ENCODE measurements at regions not wholly inside any gene's neighbourhood (a gene's known extent, or its start where the extent isn't known, plus 50 kb on each side); places are given as distances from the start of the nearest gene placed in this dataset.
"Not testable (repeated sequence)": the region's sequence is repeated elsewhere in the genome, so short reads cannot be mapped to it uniquely, and the experiment has no call there.

GRCh38 chr2:94576486-94576885 lies 294.7 kb upstream of the TEKT4 start:
- not testable (repeated sequence) for H3K4me3 ChIP-seq, H3K27ac ChIP-seq

DNA sequence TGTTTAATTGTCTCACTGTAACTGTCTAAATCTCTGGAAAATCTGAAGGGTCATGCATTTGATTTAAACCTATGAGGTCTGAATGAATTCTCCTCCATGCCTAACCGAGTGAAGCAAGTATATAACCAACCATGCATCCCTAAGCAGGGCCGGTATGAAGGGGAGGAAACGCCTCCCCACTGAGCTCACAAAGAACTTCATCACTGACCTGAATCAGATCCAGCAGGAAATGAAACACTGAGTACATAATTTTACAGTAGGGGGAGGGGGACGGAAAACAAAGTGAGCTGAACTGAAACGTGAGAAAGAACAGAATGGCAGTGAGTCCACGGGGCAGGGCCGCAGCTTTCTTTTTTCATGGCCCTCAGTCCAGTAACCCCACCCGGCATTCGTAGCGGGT lies 294.1 kb upstream of the TEKT4 start:
- not testable (repeated sequence) for H3K27ac ChIP-seq, H3K4me3 ChIP-seq

GRCh38 chr2:94579221-94579620 lies 292.0 kb upstream of the TEKT4 start:
- not testable (repeated sequence) for H3K27ac ChIP-seq, H3K4me3 ChIP-seq

DNA sequence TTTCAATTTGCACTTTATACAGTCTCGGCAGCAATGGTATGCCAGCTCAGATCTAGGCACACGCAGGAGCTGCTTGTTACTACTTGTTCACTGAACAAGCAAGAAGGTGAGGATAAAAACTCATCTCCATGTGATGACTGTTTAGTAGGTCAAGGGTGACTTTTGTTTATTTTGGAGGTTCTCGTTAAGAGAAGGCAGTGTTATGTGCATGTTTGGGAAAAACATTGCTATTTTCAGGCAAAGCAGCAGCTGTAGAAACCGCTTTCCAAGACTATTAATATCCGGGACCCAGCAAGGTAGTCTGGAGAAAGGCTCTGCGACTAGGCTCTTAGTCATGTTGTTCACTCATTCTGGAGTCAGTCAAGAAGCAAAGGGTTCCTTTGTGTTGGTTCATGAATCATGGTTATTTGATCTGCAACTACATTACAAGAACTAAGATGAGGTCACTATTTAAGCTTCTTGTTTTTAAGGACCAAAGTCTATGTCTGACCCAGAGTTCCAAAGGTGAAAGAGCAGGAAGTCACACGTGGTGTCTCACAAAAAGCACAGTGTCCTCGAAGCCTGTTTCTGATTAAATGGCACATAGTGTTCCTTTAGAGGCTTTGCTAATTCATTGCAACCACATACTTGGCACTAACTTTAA lies 288.0 kb upstream of the TEKT4 start:
- not testable (repeated sequence) for H3K27ac ChIP-seq, H3K4me3 ChIP-seq

DNA sequence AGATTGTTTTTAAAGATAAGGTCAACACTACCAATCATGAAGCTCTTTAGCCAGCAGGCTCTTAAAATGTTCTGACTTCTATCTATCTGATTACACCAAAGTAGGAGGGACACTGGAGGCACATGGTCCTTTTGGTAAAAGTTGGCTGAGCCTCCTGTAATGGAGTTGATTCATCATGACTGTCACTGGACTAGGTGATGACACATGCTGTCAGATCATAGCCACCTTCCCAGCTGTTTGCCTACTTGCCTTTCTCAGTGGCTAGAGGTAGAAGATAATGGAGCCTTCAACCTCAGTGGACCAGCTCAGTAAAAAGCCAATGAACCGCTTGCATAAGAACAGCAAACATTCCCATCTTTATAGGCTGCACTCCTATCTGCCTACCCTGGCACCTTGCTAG lies 286.7 kb upstream of the TEKT4 start:
- not testable (repeated sequence) for H3K27ac ChIP-seq, H3K4me3 ChIP-seq

GRCh38 chr2:94586032-94586982 lies 284.9 kb upstream of the TEKT4 start:
- not testable (repeated sequence) for H3K27ac ChIP-seq, H3K4me3 ChIP-seq

GRCh38 chr2:94587042-94587441 lies 284.2 kb upstream of the TEKT4 start:
- not testable (repeated sequence) for H3K27ac ChIP-seq, H3K4me3 ChIP-seq

DNA sequence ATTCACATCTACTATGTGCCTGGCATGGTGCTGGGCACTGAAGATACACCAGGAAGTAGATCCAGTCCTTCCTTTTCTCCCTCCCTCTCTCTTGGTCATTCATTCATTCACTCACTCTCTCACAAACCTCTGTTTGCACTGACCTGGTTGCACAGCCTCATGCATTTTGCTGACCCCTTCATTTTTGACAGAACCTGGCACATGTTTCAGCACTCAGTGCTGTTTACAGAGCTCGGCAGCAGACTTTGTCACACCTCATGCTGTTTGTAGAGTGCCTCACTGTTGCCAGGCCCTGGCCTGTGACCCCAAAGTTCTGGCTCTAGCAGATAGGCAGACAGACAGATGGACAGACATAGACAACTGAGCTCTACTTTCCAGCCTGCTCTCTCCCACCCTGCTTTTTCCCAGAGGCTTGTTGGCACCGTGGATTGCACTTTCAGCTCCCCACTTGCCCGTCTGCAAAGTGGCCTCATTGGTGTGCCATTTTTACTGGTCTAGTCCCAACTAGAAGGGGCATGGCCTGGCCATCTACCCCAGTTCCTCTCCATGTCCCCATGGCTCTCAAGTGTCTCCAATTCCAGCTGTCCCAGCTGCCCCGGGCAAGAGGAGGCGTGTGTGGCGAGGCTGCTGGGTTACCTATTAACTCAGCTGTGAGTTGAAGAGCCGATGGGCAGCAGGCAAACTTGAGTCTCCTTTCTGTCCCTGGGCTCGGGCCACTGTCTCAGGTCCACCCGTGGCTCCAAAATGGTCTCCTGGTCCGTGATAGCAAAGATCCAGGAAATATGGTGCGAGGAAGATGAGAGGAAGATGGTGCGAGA lies 277.0 kb upstream of the TEKT4 start:
- not testable (repeated sequence) for H3K4me3 ChIP-seq, H3K27ac ChIP-seq

DNA sequence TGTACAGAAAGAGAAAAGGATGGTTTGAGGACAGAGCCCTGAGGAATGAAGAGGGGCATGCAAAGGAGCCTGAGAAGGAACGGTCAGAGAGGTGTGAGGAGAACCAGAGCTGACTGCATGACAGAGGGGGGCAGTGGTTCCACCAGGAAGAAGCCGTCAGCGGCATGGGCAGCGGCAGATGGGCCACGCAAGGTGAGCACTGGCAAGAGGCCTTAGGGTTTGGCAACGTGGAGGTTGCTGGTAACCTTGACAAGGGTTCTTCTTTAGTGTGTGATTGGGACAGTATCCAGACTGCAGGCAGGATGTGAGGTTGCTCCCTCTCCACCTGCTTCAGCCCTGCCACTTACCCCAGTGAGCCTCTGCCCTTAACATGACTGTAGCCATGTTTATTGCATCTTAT lies 275.3 kb upstream of the TEKT4 start:
- H3K27ac ChIP-seq, H3K4me3 ChIP-seq: not testable (repeated sequence)

- H3K4me3 ChIP-seq, H3K27ac ChIP-seq: not testable (repeated sequence)
These were observed 273.0 kb upstream of the TEKT4 start for GRCh38 chr2:94598075-94598713.

DNA sequence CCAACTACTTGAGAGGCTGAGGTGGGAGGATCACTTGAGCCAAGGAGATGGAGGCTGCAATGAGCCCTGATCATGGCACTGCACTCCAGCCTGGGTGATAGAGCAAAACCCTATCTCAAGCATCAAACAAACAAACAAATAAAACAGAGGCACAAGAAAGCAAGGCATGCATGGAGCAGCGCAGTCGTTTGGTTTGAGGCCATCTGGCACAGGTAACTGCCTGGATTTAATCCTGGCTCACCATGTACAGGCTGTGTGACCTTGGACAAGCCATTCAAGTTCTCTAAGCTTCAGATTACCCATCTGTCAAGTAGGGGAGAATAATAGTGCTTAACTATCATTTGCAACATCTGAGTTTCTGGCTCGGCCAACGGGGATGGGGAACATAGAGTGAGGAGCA lies 270.3 kb upstream of the TEKT4 start:
- not testable (repeated sequence) for H3K4me3 ChIP-seq, H3K27ac ChIP-seq

- Histone ChIP-seq H3K4me3 (no peak overlapping the region), H3K27ac (no peak overlapping the region)
These were observed 268.8 kb upstream of the TEKT4 start for GRCh38 chr2:94602466-94602865.

DNA sequence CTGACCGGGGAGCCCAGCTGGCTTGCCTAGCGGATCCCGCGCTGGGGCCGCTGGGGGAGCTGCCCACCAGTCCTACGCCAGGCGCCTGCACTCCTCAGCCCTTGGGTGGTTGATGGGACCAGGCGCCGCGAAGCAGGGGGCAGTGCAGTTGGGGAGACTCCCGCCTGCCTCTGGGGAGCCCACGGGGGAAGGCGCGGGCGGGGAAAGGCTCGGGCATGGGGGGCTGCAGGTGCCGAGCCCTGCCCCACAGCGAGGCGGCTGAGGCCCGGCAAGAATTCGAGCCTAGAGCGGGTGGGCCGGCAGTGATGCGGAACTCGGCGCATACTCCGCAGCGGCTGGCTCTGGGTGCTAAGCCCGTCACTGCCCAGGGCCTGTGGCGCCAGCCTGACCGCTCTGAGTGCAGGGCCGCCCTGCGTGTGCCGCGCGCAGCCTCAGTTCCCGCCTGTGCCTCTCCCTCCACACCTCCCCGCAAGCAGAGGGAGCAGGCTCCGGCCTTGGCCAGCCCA lies 249.1 kb upstream of the TEKT4 start:
- Histone ChIP-seq H3K27ac (no peak overlapping the region), H3K4me3 (no peak overlapping the region)

DNA sequence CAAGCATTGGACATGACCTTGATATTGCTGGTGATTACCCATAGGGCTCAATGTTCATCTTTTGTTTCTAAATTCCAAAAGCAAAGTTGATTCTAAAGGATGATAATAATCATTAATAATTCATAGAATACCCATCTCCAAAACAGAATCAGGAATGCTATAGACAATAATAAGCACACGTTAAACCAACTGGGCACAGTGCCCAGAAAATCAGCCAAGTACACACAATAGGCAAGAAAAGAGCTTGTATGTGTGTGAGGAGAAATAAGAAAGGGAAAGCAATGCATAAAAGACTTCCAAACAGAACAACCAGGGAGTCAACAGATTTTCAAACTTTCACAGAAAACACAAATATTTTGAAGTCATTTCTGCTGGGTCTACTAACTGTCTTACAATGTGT lies 242.3 kb upstream of the TEKT4 start:
- H3K27ac ChIP-seq, H3K4me3 ChIP-seq: not testable (repeated sequence)

DNA sequence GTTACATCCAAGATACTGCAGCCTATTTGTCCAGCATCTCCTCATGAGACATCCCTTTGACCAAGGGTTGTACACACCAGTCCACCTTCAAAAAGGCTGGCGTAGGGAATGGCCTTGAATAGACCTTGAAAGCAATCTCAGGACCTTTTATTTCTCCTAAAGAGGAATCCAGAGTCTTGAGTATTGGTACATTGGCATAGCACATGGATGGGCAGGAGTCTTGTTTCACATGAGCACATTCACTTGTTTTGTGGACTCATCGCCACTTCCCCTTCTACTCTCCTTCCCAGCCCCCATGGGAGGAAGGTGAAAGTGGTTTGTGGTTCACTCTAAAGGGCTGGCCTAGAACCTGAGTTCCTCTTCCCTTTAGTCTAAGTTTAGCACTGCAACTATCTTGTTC lies 229.8 kb upstream of the TEKT4 start:
- H3K27ac ChIP-seq, H3K4me3 ChIP-seq: not testable (repeated sequence)

DNA sequence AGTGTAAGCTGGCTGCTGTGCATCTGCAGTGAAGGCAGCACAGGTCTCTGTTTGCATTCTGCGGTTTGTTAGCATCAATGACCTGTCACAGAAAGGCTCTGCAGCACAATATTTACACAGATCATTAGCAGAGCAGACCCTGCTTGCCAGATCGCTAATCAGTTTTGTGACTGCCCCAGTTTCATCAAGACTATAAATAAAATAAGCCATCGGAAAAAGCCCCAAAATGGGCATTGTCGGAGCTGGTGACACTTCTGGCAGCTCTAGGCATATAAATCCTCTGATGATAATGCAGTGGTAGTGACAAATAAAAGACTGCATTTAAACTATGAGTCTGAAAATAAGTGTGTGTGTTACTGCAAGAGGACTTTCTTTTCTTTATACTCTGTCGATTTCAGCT lies 219.1 kb upstream of the TEKT4 start:
- not testable (repeated sequence) for H3K27ac ChIP-seq, H3K4me3 ChIP-seq

GRCh38 chr2:94669858-94670257 lies 201.4 kb upstream of the TEKT4 start:
- not testable (repeated sequence) for H3K4me3 ChIP-seq, H3K27ac ChIP-seq

GRCh38 chr2:94694236-94694635 lies 177.0 kb upstream of the TEKT4 start:
- not testable (repeated sequence) for H3K27ac ChIP-seq, H3K4me3 ChIP-seq

DNA sequence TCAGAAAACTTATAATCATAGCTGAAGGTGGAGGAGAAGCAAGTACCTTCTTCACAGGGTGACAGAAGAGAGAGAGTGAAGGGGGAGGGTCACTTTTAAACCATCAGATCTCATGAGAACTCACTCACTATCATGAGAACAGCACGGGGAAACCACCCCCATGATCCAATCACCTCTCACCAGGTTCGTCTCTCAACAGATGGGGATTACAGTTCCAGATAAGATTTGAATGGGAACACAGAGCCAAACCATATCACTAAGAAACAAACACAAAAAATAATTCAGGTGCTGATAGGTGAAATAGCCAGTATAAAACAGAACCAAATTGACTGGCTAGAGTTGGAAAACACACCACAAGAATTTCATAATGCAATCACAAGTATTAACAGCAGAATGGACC lies 162.2 kb upstream of the TEKT4 start:
- not testable (repeated sequence) for H3K27ac ChIP-seq, H3K4me3 ChIP-seq

GRCh38 chr2:94725543-94725942 lies 145.7 kb upstream of the TEKT4 start:
- no peak overlapping the region for H3K27ac ChIP-seq

More at GRCh38 chr2:94725543-94725942, 145.7 kb upstream of the TEKT4 start:
- no peak overlapping the region for H3K4me3 ChIP-seq
